ENCODE measurements at regions not wholly inside any gene's neighbourhood (a gene's known extent, or its start where the extent isn't known, plus 50 kb on each side); places are given as distances from the start of the nearest gene placed in this dataset.

- no peak overlapping the region for H4K8ac ChIP-seq (ENCODE audit: low read length)
- 100% methylated on average over 1 of the region's 1 CpG for WGBS
Measured at GRCh38 chr7:113813471-113813870, 105.3 kb downstream of the PPP1R3A start.

DNA sequence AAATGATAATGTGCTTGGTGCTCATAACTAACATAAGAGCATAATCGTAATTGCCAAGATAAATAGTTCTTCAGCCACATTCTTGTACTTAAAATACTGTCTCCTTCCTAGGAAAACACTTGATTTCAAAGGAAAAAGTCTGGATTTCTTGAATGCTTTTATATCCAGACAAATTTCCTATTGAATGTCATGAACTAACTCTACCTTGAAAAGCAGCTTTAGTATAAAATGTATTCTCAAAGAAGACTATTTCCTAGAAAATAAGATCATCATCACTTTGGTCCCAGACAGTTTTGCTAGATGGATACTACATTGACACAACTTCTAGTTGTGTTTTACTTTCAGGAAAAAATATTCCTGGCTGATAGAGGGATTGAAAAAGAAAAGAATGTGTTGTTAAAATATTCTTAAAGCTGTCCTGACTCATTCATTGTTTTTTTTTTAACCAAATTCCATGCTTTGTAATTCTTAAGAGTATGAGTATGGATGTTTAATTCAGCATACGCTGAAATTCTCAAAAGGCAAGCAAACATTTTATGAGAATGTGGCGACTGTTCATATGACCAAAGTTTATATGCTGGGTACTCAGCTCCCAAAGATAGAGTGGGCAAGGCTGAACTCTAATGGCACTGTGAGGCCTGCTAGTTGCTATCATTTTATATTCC is 106.1 kb downstream of the PPP1R3A start:
- Histone ChIP-seq H3K14ac (ENCODE audit: low read length in 2 of 2) (no peak overlapping the region), H2BK15ac (ENCODE audit: low read depth, poor library complexity, severe bottlenecking) (no peak overlapping the region), H4K91ac (ENCODE audit: low read length) (no peak overlapping the region), H3K4me1 (ENCODE audit: control insufficient read depth, insufficient read depth, low read depth, low read length) (no peaks in the 10 kb centered on the region), H2BK12ac (ENCODE audit: low read length in 2 of 2) (no peak overlapping the region), H2BK5ac (ENCODE audit: low read depth, low read length, poor library complexity, severe bottlenecking) (no peak overlapping the region), H2AK5ac (ENCODE audit: low read length, severe bottlenecking) (no peak overlapping the region), H3K4me2 (ENCODE audit: low read length, poor library complexity, severe bottlenecking) (no peak overlapping the region), H3K36me3 (ENCODE audit: control insufficient read depth in 1 of 2, insufficient read depth in 2 of 2, low read depth in 1 of 2, low read length in 2 of 2) (no peaks in the 10 kb centered on the region), H3K79me1 (replicated peaks; ENCODE audit: low read length, poor library complexity, severe bottlenecking) (no peaks in the 10 kb centered on the region), H3K18ac (ENCODE audit: low read depth in 1 of 2, low read length in 2 of 2) (no peak overlapping the region), H3K4me3 (ENCODE audit: insufficient read depth in 1 of 2, low read depth in 1 of 2, low read length in 2 of 2) (no peak overlapping the region), H3K9ac (ENCODE audit: low read length) (no peak overlapping the region), H4K8ac (ENCODE audit: low read length) (no peak overlapping the region), H3K4ac (ENCODE audit: low read depth in 1 of 2, low read length in 2 of 2) (no peak overlapping the region), H2BK120ac (ENCODE audit: low read depth, low read length) (no peak overlapping the region), H3K23ac (ENCODE audit: low read length in 2 of 2) (no peak overlapping the region), H3K9me3 (ENCODE audit: control insufficient read depth, low read length) (no peaks in the 10 kb centered on the region), H3K27me3 (ENCODE audit: control insufficient read depth in 1 of 2, insufficient read depth in 1 of 2, low read length in 2 of 2) (no peaks in the 10 kb centered on the region), H2AFZ (ENCODE audit: low read depth, low read length) (no peak overlapping the region), H3K27ac (ENCODE audit: low read length, poor library complexity, severe bottlenecking) (no peak overlapping the region)
- 88% methylated on average over 3 of the region's 3 CpGs for WGBS
- no peak for DNase-seq

More at GRCh38 chr7:113813471-113813870, 105.3 kb downstream of the PPP1R3A start:
- H3K9ac ChIP-seq (ENCODE audit: low read length), result no peak overlapping the region
- no peak overlapping the region for H2AK5ac ChIP-seq (ENCODE audit: low read length, severe bottlenecking)
- no peak overlapping the region for H2BK15ac ChIP-seq (ENCODE audit: low read depth, poor library complexity, severe bottlenecking)
- no peak for DNase-seq
- H3K23ac ChIP-seq (ENCODE audit: low read length in 2 of 2), result no peak overlapping the region
- no peak overlapping the region for H3K18ac ChIP-seq (ENCODE audit: low read depth in 1 of 2, low read length in 2 of 2)
- H3K4ac ChIP-seq (ENCODE audit: low read depth in 1 of 2, low read length in 2 of 2), result no peak overlapping the region
- no peak overlapping the region for H2BK120ac ChIP-seq (ENCODE audit: low read depth, low read length)
- H2BK12ac ChIP-seq (ENCODE audit: low read length in 2 of 2), result no peak overlapping the region
- no peak overlapping the region for H3K14ac ChIP-seq (ENCODE audit: low read length in 2 of 2)
- no peaks in the 10 kb centered on the region for H3K9me3 ChIP-seq (ENCODE audit: control insufficient read depth, low read length)
- H3K36me3 ChIP-seq (ENCODE audit: control insufficient read depth in 1 of 2, insufficient read depth in 2 of 2, low read depth in 1 of 2, low read length in 2 of 2), result no peaks in the 10 kb centered on the region
- H4K91ac ChIP-seq (ENCODE audit: low read length), result no peak overlapping the region
- no peaks in the 10 kb centered on the region for H3K27me3 ChIP-seq (ENCODE audit: control insufficient read depth in 1 of 2, insufficient read depth in 1 of 2, low read length in 2 of 2)
- no peaks in the 10 kb centered on the region for H3K79me1 ChIP-seq (replicated peaks; ENCODE audit: low read length, poor library complexity, severe bottlenecking)
- no peak overlapping the region for H2BK5ac ChIP-seq (ENCODE audit: low read depth, low read length, poor library complexity, severe bottlenecking)
- no peak overlapping the region for H2AFZ ChIP-seq (ENCODE audit: low read depth, low read length)
- H3K4me1 ChIP-seq (ENCODE audit: control insufficient read depth, insufficient read depth, low read depth, low read length), result no peaks in the 10 kb centered on the region
- H3K4me3 ChIP-seq (ENCODE audit: insufficient read depth in 1 of 2, low read depth in 1 of 2, low read length in 2 of 2), result no peak overlapping the region
- H3K27ac ChIP-seq (ENCODE audit: low read length, poor library complexity, severe bottlenecking), result no peak overlapping the region
- no peak overlapping the region for H3K4me2 ChIP-seq (ENCODE audit: low read length, poor library complexity, severe bottlenecking)

DNA sequence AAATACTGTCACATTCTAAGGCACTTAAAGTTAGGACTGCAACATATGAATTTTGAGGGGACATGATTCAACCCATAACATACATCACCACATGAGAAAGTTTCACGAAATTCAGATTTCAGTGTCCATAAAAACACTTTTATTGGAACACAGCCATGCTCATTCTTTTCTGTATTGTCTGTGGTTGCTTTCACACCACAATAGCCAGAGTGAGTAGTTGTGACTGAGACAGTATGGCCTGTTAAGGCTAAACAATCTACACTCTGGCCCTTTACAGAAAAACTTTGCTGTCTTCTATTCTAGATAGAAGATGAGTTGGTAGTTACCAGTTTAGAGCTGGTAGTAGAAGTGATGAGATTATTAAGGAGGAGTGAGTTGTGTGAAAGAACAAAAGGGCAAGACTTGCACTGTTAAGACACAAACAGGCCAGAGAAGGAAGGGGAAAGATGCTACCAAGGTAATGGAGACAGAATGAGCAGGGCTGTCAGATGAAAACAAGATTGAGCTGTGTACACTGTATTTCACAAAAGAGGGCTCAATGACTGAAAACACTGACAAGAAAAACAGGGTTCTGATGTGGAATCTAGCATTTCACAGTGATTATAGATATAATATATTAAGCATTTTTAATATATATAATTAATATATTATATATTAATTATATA is 108.6 kb downstream of the PPP1R3A start:
- Histone ChIP-seq H2BK5ac (ENCODE audit: low read depth, low read length, poor library complexity, severe bottlenecking) (no peak overlapping the region), H4K8ac (ENCODE audit: low read length) (no peak overlapping the region), H2BK15ac (ENCODE audit: low read depth, poor library complexity, severe bottlenecking) (no peak overlapping the region), H2AK5ac (ENCODE audit: low read length, severe bottlenecking) (no peak overlapping the region), H2BK12ac (ENCODE audit: low read length in 2 of 2) (no peak overlapping the region), H2BK120ac (ENCODE audit: low read depth, low read length) (no peak overlapping the region), H3K4me3 (ENCODE audit: insufficient read depth in 1 of 2, low read depth in 1 of 2, low read length in 2 of 2) (no peak overlapping the region), H3K18ac (ENCODE audit: low read depth in 1 of 2, low read length in 2 of 2) (no peak overlapping the region), H4K91ac (ENCODE audit: low read length) (no peak overlapping the region), H3K79me1 (replicated peaks; ENCODE audit: low read length, poor library complexity, severe bottlenecking) (no peaks in the 10 kb centered on the region), H2AFZ (ENCODE audit: low read depth, low read length) (no peak overlapping the region), H3K36me3 (ENCODE audit: control insufficient read depth in 1 of 2, insufficient read depth in 2 of 2, low read depth in 1 of 2, low read length in 2 of 2) (no peaks in the 10 kb centered on the region), H3K9ac (ENCODE audit: low read length) (no peak overlapping the region), H3K27ac (ENCODE audit: low read length, poor library complexity, severe bottlenecking) (no peak overlapping the region), H3K4me2 (ENCODE audit: low read length, poor library complexity, severe bottlenecking) (no peak overlapping the region), H3K27me3 (ENCODE audit: control insufficient read depth in 1 of 2, insufficient read depth in 1 of 2, low read length in 2 of 2) (no peaks in the 10 kb centered on the region), H3K14ac (ENCODE audit: low read length in 2 of 2) (no peak overlapping the region), H3K4me1 (ENCODE audit: control insufficient read depth, insufficient read depth, low read depth, low read length) (no peaks in the 10 kb centered on the region), H3K9me3 (ENCODE audit: control insufficient read depth, low read length) (no peaks in the 10 kb centered on the region), H3K4ac (ENCODE audit: low read depth in 1 of 2, low read length in 2 of 2) (no peak overlapping the region), H3K23ac (ENCODE audit: low read length in 2 of 2) (no peak overlapping the region)
- DNase-seq, result no peak
- 75% methylated on average over 1 of the region's 1 CpG for WGBS

- Histone ChIP-seq H2BK5ac (ENCODE audit: low read depth, low read length, poor library complexity, severe bottlenecking) (no peak overlapping the region), H2AK5ac (ENCODE audit: low read length, severe bottlenecking) (no peak overlapping the region), H2BK15ac (ENCODE audit: low read depth, poor library complexity, severe bottlenecking) (no peak overlapping the region), H3K14ac (ENCODE audit: low read length in 2 of 2) (no peak overlapping the region), H3K4me2 (ENCODE audit: low read length, poor library complexity, severe bottlenecking) (no peak overlapping the region), H3K36me3 (ENCODE audit: control insufficient read depth in 1 of 2, insufficient read depth in 2 of 2, low read depth in 1 of 2, low read length in 2 of 2) (no peaks in the 10 kb centered on the region), H3K4me1 (ENCODE audit: control insufficient read depth, insufficient read depth, low read depth, low read length) (no peaks in the 10 kb centered on the region), H4K91ac (ENCODE audit: low read length) (no peak overlapping the region), H3K27me3 (ENCODE audit: control insufficient read depth in 1 of 2, insufficient read depth in 1 of 2, low read length in 2 of 2) (no peaks in the 10 kb centered on the region), H2BK120ac (ENCODE audit: low read depth, low read length) (no peak overlapping the region), H3K23ac (ENCODE audit: low read length in 2 of 2) (no peak overlapping the region), H4K8ac (ENCODE audit: low read length) (no peak overlapping the region), H2AFZ (ENCODE audit: low read depth, low read length) (no peak overlapping the region), H3K4ac (ENCODE audit: low read depth in 1 of 2, low read length in 2 of 2) (no peak overlapping the region), H3K27ac (ENCODE audit: low read length, poor library complexity, severe bottlenecking) (no peak overlapping the region), H3K4me3 (ENCODE audit: insufficient read depth in 1 of 2, low read depth in 1 of 2, low read length in 2 of 2) (no peak overlapping the region), H3K9ac (ENCODE audit: low read length) (no peak overlapping the region), H3K18ac (ENCODE audit: low read depth in 1 of 2, low read length in 2 of 2) (no peak overlapping the region), H3K9me3 (ENCODE audit: control insufficient read depth, low read length) (no peaks in the 10 kb centered on the region), H3K79me1 (replicated peaks; ENCODE audit: low read length, poor library complexity, severe bottlenecking) (no peaks in the 10 kb centered on the region), H2BK12ac (ENCODE audit: low read length in 2 of 2) (no peak overlapping the region)
- WGBS, result 67% methylated on average over 1 of the region's 3 CpGs
- no peak for DNase-seq
Measured at GRCh38 chr7:113809581-113809980, 109.2 kb downstream of the PPP1R3A start.
